Fibroblast of lung (primary cell): ENCODE measurements at regions not wholly inside any gene's neighbourhood (a gene's known extent, or its start where the extent isn't known, plus 50 kb on each side); places are given as distances from the start of the nearest gene placed in this dataset.

Source experiments
- DNase-seq, 2 donors: peaks; one replicate each; pipeline versions ENCODE4 v3.0.0 to v3.0.0-alpha.2; 2010; ENCODE audit warnings: low read depth in 2 of 2
- H2AFZ ChIP-seq: 2 replicates; pipeline ENCODE4 v1.5.1; 2012; ENCODE audit warnings: low read length, control low read depth, inconsistent platforms
- H3K27ac ChIP-seq: 2 replicates; pipeline ENCODE4 v1.5.1; 2011; ENCODE audit warnings: low read length, control low read depth; ENCODE audit not compliant: insufficient read depth
- H3K27me3 ChIP-seq: 2 replicates; pipeline ENCODE4 v1.5.1; 2011; ENCODE audit warnings: mild to moderate bottlenecking, low read length; ENCODE audit not compliant: control insufficient read depth, insufficient read depth
- H3K36me3 ChIP-seq: 2 replicates; pipeline ENCODE4 v1.5.1; 2011; ENCODE audit warnings: low read length; ENCODE audit not compliant: control insufficient read depth, insufficient read depth
- H3K4me1 ChIP-seq: 2 replicates; pipeline ENCODE4 v1.5.1; 2011; ENCODE audit warnings: low read length; ENCODE audit not compliant: control insufficient read depth, insufficient read depth; ENCODE audit errors: extremely low read depth
- H3K4me2 ChIP-seq: 2 replicates; pipeline ENCODE4 v1.5.1; 2011; ENCODE audit warnings: low read length, control low read depth; ENCODE audit not compliant: insufficient read depth; ENCODE audit errors: extremely low read depth
- H3K4me3 ChIP-seq, 4 experiments: fragments of 200-600 bp in 1 of 4; sonication (generic) in 1 of 4; replicated peaks in 1 of 4; 2 replicates each; pipeline ENCODE4 v1.5.1; 2011 to 2016; ENCODE audit warnings: low read length in 4 of 4, low read depth in 3 of 4, mild to moderate bottlenecking in 3 of 4, control low read depth in 2 of 4, inconsistent platforms in 1 of 4, mixed read lengths in 1 of 4; ENCODE audit not compliant: insufficient read depth in 1 of 4; ENCODE audit errors: control extremely low read depth in 1 of 4
- H3K79me2 ChIP-seq: 2 replicates; pipeline ENCODE4 v1.5.1; 2012; ENCODE audit warnings: mild to moderate bottlenecking, low read length, inconsistent platforms; ENCODE audit not compliant: control insufficient read depth, insufficient read depth
- H3K9ac ChIP-seq: 2 replicates; pipeline ENCODE4 v1.5.1; 2011; ENCODE audit warnings: mild to moderate bottlenecking, low read length, control low read depth; ENCODE audit not compliant: insufficient read depth
- H3K9me3 ChIP-seq: 2 replicates; pipeline ENCODE4 v1.5.1; 2012; ENCODE audit warnings: low read depth, low read length; ENCODE audit not compliant: control insufficient read depth, insufficient read depth
- H4K20me1 ChIP-seq: 2 replicates; pipeline ENCODE4 v1.5.1; 2011; ENCODE audit warnings: low read length; ENCODE audit not compliant: control insufficient read depth, insufficient read depth; ENCODE audit errors: extremely low read depth
- CTCF ChIP-seq, 2 donors: IDR thresholded peaks in 1 of 2; conservative IDR thresholded peaks in 1 of 2; 1 replicate in 1 of 2; 2 replicates in 1 of 2; pipeline ENCODE4 v1.5.1; 2011 to 2012; ENCODE audit warnings: low read length in 2 of 2, control low read depth in 1 of 2, inconsistent platforms in 1 of 2, low read depth in 1 of 2, mild to moderate bottlenecking in 1 of 2
- EZH2 ChIP-seq: IDR thresholded peaks from 2 replicates; pipeline ENCODE4 v1.5.1; 2012; ENCODE audit warnings: low read length, control low read depth, mild to moderate bottlenecking; ENCODE audit errors: missing control alignments

- H2AFZ ChIP-seq = no peak overlapping the region
- no peak overlapping the region for H3K27ac ChIP-seq
- H4K20me1 ChIP-seq = no peaks in the 10 kb centered on the region
- H3K79me2 ChIP-seq = no peaks in the 10 kb centered on the region
- no peaks in the 10 kb centered on the region for H3K4me1 ChIP-seq
- no peak overlapping the region for H3K4me3 ChIP-seq
- no peaks in the 10 kb centered on the region for H3K27me3 ChIP-seq
- DNase-seq = no peak
- H3K9ac ChIP-seq = no peak overlapping the region
- H3K36me3 ChIP-seq = no peaks in the 10 kb centered on the region
- TF ChIP-seq CTCF (conservative IDR thresholded peaks at IDR 0.05 in 1 of 2, IDR thresholded peaks at IDR 0.05 in 1 of 2; ENCODE audit: low read depth in 1 of 2, low read length in 2 of 2) (no peak), EZH2 (no peak)
- no peaks in the 10 kb centered on the region for H3K9me3 ChIP-seq
- no peak overlapping the region for H3K4me2 ChIP-seq
These were observed 238.9 kb downstream of the ERMARD start for GRCh38 chr6:169990095-169991030.

- no peak overlapping the region for H3K4me2 ChIP-seq
- no peaks in the 10 kb centered on the region for H3K9me3 ChIP-seq
- H4K20me1 ChIP-seq = no peaks in the 10 kb centered on the region
- no peaks in the 10 kb centered on the region for H3K79me2 ChIP-seq
- TF ChIP-seq EZH2 (no peak), CTCF (conservative IDR thresholded peaks at IDR 0.05 in 1 of 2, IDR thresholded peaks at IDR 0.05 in 1 of 2; ENCODE audit: low read depth in 1 of 2, low read length in 2 of 2) (no peak)
- H3K27me3 ChIP-seq = no peaks in the 10 kb centered on the region
- H2AFZ ChIP-seq = no peak overlapping the region
- DNase-seq = no peak
- H3K36me3 ChIP-seq = no peaks in the 10 kb centered on the region
- no peak overlapping the region for H3K27ac ChIP-seq
- no peak overlapping the region for H3K9ac ChIP-seq
- no peak overlapping the region for H3K4me3 ChIP-seq
- H3K4me1 ChIP-seq = no peaks in the 10 kb centered on the region
These were observed 238.2 kb downstream of the ERMARD start for GRCh38 chr6:169989594-169989993.

- no peaks in the 10 kb centered on the region for H3K79me2 ChIP-seq
- no peak overlapping the region for H3K4me3 ChIP-seq
- H3K36me3 ChIP-seq = no peaks in the 10 kb centered on the region
- no peak for DNase-seq
- no peak overlapping the region for H3K9ac ChIP-seq
- no peaks in the 10 kb centered on the region for H3K27me3 ChIP-seq
- no peak overlapping the region for H2AFZ ChIP-seq
- no peaks in the 10 kb centered on the region for H4K20me1 ChIP-seq
- TF ChIP-seq CTCF (conservative IDR thresholded peaks at IDR 0.05 in 1 of 2, IDR thresholded peaks at IDR 0.05 in 1 of 2; ENCODE audit: low read depth in 1 of 2, low read length in 2 of 2) (no peak), EZH2 (no peak)
- no peaks in the 10 kb centered on the region for H3K4me1 ChIP-seq
- no peak overlapping the region for H3K4me2 ChIP-seq
- no peak overlapping the region for H3K27ac ChIP-seq
- H3K9me3 ChIP-seq = no peaks in the 10 kb centered on the region
These were observed 237.5 kb downstream of the ERMARD start for GRCh38 chr6:169988769-169989550.
